ENCODE measurements at regions not wholly inside any gene's neighbourhood (a gene's known extent, or its start where the extent isn't known, plus 50 kb on each side); places are given as distances from the start of the nearest gene placed in this dataset.

GRCh38 chrX:2640436-2641150 is 50.5 kb upstream of the CD99 start:
- no peak for DNase-seq

- DNase-seq = no peak
Observed at GRCh38 chrX:2638279-2638678, 52.8 kb upstream of the CD99 start.

DNA sequence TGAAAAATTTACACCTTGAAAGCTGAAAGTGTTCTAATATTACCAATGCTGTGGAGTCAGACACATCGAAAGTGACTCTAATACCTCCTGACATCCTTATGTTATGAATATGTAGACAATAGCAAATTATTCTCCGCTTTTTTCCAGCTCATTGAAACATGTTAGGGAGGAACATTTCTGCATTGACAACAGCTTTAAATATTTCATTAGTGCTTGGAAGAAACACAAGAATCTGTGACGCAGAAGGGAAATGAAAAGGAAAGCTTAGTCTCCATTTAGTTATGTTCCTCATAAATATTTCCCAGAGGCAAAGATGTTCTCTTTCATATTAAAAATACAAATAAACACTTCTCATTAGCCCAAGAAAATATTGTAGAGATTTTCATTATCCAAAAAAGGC is 55.8 kb upstream of the CD99 start:
- DNase-seq = no peak

DNA sequence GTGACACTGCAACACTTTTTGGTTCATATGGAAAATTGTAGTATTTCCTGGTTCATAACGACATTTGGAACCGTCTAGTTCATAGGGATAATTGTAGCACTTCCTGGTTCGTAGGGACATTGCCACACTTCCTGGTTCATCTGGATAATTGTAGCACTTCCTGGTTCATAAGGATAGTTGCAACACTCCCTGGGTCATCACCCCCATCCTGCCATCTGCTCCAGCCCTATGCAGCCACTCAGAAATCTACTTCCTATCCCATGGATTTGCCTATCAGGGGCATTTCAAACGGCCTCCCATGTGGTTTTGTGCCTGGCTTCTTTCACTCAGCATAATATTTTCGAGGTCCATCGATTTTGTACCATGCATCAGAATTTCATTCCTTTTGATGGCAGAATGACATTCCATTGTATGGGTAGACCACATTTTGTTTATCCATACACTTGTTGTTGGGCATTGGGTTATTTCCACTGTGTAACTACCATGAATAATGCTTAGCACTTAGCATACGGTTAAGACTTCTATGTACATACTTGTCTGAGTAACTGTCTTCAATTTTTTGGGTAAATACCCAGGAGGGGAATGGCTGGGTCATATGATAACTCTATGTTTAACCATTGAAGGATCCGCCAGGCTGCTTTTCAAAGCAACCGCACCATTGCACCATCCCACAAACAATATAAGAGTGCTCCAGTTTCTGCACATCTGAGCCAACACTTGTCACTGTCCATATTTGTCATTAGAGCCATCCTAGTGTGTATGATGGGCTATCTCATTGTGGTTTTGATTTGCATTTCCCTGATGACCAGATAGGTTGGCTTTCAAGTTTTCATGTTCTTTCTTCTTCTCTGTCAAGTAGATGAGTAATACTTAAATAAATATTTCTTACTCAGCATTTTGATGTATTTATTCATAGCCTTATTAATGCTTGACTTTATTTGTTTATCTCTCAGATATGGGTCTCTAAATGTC is 58.3 kb upstream of the CD99 start:
- DNase-seq = no peak

DNA sequence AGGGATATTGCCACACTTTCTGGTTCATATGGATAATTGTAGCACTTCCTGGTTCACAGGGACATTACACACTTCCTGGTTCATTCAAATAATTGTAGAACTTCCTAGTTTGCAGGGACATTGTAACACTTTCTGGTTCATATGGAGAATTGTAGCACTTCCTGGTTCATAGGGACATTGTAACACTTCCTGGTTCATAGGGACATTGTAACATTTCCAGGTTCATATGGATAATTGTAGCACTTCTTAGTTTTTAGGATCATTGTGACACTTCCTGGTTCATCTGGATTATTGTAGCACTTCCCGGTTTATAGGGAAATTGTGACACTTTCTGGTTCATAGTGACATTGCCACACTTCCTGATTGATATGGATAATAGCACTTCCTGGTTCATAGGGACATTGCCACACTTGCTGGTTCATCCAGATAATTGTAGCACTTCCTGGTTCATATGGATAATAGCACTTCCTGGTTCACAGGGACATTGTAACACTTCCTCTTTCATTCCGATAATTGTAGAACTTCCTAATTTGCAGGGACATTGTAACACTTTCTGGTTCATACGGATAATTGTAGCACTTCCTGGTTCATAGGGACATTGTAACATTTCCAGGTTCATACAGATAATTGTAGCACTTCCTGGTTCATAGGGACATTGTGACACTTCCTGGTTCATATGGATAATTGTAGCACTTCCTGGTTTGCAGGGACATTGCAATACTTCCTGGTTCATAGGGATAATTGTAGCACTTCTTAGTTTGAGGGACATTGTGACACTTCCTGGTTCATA is 59.2 kb upstream of the CD99 start:
- peak; percentile 45 to 65 for DNase-seq

DNA sequence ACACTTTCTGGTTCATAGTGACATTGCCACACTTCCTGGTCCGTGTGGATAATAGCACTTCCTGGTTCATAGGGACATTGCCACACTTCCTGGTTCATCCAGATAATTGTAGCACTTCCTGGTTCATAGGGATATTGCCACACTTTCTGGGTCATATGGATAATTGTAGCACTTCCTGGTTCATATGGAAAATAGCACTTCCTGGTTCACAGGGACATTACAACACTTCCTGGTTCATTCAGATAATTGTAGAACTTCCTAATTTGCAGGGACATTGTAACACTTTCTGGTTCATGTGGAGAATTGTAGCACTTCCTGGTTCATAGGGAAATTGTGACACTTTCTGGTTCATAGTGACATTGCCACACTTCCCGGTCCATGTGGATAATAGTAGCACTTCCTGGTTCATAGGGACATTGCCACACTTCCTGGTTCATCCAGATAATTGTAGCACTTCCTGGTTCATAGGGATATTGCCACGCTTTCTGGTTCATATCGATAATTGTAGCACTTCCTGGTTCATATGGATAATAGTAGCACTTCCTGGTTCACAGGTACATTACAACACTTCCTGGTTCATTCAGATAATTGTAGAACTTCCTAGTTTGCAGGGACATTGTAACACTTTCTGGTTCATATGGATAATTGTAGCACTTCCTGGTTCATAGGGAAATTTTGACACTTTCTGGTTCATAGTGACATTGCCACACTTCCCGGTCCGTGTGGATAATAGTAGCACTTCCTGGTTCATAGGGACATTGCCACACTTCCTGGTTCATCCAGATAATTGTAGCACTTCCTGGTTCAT is 60.0 kb upstream of the CD99 start:
- peak; percentile 11 to 29 for DNase-seq

- peak; percentile 3 to 43 for DNase-seq
Observed at GRCh38 chrX:2630008-2630934, 60.8 kb upstream of the CD99 start.

DNA sequence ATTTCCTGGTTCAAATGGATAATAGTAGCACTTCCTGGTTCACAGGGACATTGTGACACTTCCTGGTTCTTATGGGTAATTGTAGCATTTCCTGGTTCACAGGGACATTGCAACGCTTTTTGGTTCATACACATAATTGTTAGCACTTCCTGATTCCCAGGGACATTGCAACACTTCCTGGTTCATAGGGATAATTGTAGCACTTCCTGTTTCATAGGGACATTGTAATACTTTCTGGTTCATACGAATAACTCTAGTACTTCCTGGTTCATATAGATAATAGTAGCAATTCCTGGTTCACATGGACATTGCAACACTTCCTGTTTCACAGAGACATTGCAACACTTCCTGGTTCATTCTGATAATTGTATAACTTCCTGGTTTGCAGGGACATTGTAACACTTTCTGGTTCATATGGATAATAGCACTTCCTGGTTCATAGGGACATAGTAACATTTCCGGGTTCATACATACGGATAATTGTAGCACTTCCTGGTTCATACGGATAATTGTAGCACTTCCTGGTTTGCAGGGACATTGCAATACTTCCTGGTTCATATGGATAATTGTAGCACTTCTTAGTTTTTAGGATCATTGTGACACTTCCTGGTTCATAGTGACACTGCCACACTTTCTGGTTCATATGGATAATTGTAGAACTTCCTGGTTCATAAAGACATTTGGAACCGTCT is 61.6 kb upstream of the CD99 start:
- peak; percentile 11 to 60 for DNase-seq

- no peak for DNase-seq
Observed at GRCh38 chrX:2628751-2629315, 62.3 kb upstream of the CD99 start.

- peak in 1 of 2 donors; percentile 17 for DNase-seq
Observed at GRCh38 chrX:2627272-2627867, 63.7 kb upstream of the CD99 start.

- no peak for DNase-seq
Observed at GRCh38 chrX:2626750-2627149, 64.3 kb upstream of the CD99 start.

DNA sequence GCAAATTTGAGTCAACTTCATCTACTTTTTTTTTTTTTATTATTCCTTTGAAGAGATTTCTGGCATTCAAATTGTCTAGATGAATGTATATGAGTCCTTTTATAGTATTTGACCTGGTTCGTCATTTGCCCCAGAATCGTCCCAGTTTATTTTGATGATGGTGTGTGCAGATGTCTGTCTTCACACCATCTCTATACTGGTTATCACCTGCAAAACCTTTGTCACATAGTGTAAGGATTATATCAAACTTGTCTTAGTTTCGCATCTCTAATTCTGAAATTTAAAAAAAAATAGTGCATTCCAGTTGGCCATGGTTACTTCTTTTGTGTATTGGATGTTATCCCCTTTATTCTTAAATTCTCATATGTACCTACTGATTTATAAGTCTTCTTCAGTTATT is 70.5 kb upstream of the CD99 start:
- DNase-seq = no peak

DNA sequence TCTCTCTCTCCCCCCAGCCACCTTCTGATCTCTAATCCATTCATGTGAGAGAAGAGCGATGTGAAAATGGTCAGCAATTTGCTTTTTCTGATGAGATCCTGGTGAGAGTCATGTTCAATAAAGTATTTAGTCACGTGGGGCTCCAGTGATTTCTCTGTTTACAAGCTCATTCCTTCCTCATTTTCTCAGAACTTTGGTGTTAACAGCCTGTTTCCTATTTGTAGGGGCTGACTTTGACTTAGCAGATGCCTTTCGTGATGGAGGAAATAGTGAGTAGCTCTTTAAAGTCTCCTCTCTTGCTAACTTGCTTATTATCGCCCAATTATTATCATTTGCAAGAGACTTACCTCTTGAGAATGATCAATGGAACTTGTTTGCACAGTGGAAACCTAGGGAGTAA is 72.6 kb upstream of the CD99 start:
- peak; percentile 8 to 34 for DNase-seq

DNA sequence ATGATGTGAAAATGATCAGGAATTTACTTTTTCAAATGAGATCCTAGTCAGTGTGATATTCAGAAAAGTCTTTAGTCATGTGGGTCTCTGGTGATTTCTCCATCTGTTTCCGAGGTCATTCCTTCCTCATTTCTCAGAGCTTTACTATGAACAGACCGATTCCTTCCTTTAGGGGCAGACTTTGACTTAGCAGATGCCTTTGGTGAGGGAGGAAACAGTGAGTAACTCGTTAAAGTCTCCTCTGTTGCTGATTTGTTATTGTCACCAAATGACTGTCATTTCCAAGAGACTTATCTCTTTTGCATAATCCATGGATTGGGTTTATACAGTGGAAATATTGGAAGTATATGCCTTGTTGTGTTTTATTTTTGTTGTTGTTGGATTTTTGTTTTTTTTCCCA is 76.2 kb upstream of the CD99 start:
- DNase-seq = peak; percentile 81 to 88

DNA sequence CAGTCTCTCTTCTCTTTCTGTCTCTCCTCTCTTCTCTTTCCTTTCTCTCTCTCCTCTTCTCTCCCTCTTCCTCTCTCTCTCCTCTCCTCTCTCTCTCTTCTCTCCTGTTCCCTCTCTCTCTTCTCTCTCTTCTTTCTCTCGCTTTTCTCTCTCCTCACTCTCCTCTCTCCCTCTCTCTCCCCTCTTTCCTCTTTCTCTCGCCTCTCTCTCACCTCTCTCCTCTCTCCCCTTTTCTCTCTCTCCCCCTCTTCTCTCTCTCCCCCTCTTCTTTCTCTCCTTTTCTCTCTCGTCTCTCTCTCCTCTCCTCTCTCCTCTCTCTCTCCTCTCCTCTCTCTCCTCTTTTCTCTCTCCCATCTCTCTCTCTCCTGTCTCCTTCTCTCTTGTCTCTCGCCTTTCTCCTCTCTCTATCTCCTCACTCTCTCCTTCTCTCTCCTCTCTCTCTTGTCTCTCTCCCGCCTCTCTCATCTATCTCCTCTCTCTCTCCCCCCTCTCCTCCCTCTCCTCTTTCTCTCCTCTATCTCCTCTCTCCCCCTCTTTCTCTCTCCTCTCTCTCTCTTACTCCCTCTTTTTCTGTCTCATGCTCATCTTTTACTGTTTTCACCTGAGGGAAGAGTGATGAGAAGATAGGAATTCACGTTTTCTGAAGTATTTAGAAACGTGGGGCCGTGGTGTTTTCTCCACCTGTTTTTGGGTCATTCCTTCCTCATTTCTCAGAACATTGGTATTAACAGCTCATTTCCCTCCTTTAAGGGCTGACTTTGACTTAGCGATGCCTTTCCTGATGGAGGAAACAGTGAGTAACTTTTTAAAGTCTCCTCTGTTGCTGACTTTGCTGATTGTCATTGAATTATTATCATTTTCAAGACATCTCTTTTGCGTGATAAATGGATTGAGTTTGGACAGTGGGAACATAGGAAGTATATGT is 80.6 kb upstream of the CD99 start:
- peak in 1 of 2 donors; percentile 10 for DNase-seq

DNA sequence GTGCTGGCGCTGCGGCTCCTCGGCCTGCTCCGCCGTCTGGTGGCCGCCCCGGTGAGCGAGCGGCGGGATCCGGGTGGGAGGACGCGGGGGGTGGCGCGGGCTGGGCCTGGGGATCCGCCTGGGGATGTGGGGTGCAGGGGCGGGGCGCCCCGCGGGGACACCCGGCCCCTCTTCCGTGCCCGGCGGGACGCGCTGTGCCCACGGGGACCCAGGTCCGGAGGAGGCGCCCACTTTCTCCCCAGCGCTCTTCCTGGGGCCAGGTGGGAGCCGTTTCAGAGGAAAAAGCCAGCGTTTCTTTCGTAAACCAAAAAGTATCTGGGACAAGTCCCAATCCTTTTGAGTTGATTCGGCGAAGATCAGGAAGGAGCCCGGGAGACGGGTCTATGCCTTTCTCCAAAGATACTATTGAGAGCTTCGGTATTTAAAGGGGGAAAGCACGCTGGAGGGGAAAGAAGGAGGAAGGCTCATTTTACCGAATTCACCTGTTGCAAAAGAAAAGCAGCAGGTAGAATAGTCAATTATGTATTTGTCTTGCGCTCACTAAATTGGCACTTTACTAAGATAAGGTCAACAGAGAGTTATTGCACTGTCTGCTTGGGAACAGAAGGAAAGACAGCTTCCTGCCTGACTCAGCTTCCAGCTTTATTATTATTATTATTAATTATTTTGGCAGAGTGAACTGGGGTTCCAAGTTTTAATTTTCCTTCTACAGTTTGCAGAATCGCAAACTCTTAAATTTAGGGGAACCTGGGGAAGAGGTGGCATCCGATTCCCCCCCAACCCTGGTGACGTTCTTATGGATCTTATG is 81.5 kb upstream of the CD99 start:
- peak in 1 of 2 donors; percentile 8 for DNase-seq

DNA sequence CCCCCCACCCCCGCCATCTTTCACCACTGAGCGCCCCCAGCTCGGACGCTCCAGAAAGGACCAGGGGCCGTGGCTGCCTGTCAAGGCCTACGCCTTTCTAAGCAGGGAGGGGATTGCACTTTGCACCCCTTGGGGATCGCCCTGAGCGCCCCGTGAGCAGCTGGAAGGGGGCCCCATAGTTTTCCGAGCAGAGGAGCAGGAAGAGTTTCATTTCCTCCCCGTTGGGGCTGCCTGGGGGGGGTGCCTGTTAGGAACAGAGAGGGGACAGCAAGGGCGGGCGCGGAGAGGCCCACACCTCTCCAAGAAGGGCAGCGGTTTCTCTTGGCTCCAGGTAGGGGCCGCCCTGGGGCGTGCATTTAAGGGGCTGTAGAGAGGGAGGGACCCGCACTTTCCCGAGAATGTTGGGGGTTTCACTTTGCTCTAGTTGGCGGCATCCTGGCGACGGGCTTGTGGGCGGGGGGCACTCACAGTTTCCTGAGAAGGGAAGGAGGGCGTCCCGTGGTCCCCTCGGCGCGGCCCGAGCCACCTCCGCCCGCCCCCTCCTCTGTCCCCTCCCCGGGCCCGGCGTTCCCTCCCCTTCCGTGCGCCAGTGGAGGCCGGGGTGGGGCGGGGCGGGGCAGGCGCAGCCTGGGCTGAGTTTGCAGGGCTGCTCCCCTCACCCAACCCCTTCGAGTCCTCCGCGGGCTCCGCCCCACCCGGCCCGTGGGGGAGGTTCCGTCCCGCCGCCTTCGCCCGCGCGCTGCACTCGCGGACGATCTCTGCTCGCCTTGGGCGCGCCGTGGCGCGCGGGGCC is 82.3 kb upstream of the CD99 start:
- peak; percentile 90 to 91 for DNase-seq

Measured in inflammatory macrophage (primary cell).